DOHH2 (cell line): ENCODE measurements at regions not wholly inside any gene's neighbourhood (a gene's known extent, or its start where the extent isn't known, plus 50 kb on each side); places are given as distances from the start of the nearest gene placed in this dataset.

Experiments used
- CTCF ChIP-seq: fragments of 200-600 bp; sonication (generic); IDR thresholded peaks from one replicate; pipeline ENCODE4 v1.5.1; 2014; ENCODE audit warnings: antibody characterized with exemption, mild to moderate bottlenecking, low read depth, low read length; ENCODE audit not compliant: poor library complexity, severe bottlenecking
- EZH2phosphoT487 ChIP-seq: fragments of 200-600 bp; sonication (generic); IDR thresholded peaks from 2 replicates; pipeline ENCODE4 v1.6.1; 2017; ENCODE audit warnings: borderline replicate concordance, mild to moderate bottlenecking, antibody characterized with exemption, low read length, moderate library complexity, mixed read lengths

DNA sequence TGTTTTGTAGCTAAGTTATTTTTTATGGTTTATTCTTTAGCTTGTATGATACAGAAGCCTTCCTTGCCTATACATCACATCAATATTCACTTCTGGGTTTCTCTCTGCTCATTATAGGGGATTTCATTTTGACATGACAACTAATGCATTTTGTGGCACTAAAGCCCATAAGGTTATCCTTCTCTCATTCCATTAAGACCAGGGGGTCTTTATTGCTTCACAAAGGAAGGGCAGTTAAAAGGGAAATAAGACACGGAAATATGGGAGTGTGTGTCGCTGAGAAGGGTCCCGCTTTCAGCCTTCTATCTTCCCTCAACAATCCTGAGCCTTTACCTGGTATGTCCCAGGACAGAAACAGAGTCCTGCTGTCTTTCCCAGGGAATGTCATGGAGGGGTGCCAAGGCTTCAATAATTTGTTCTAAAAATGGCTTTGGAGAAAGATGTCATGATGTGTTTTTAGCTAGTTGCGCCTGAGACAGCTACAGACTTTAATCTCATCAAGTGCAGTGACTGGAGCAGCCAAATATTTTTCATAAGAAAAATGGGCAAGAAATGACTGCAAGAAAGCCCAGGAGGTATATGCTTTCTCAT is 1145.4 kb upstream of the TMEM132C start:
- TF ChIP-seq CTCF = no peak
- no peak for TF ChIP-seq EZH2phosphoT487
